WERI-Rb-1 (cell line): ENCODE measurements at regions not wholly inside any gene's neighbourhood (a gene's known extent, or its start where the extent isn't known, plus 50 kb on each side); places are given as distances from the start of the nearest gene placed in this dataset.

Experiments
- DNase-seq: peaks from one replicate; pipeline ENCODE4 v3.0.0-alpha.2; 2020
- H3K27ac ChIP-seq: fragments of 250-450 bp; sonication (Bioruptor Pico); 2 replicates; pipeline ENCODE4 v1.5.1; 2020; ENCODE audit warnings: mild to moderate bottlenecking, moderate library complexity
- H3K27me3 ChIP-seq: fragments of 250-450 bp; sonication (Bioruptor Pico); 2 replicates; pipeline ENCODE4 v1.5.1; 2021; ENCODE audit warnings: mild to moderate bottlenecking, low read depth, moderate library complexity; ENCODE audit not compliant: insufficient read depth, severe bottlenecking
- H3K36me3 ChIP-seq: fragments of 250-450 bp; sonication (Bioruptor Pico); 2 replicates; pipeline ENCODE4 v1.5.1; 2020; ENCODE audit warnings: mild to moderate bottlenecking, moderate library complexity
- H3K4me3 ChIP-seq: 2 replicates; pipeline ENCODE4 v1.5.1; 2011; ENCODE audit warnings: low read depth, mild to moderate bottlenecking, control low read depth, low read length
- H3K9me3 ChIP-seq: fragments of 250-450 bp; sonication (Bioruptor Pico); 2 replicates; pipeline ENCODE4 v1.5.1; 2021; ENCODE audit warnings: mild to moderate bottlenecking, moderate library complexity; ENCODE audit not compliant: severe bottlenecking
- TF ChIP-seq, protein P1 (sequence below): IDR thresholded peaks from 2 replicates; pipeline ENCODE4 v1.5.1; 2011; ENCODE audit warnings: low read depth, mild to moderate bottlenecking, control low read depth, inconsistent platforms, low read length

DNA sequence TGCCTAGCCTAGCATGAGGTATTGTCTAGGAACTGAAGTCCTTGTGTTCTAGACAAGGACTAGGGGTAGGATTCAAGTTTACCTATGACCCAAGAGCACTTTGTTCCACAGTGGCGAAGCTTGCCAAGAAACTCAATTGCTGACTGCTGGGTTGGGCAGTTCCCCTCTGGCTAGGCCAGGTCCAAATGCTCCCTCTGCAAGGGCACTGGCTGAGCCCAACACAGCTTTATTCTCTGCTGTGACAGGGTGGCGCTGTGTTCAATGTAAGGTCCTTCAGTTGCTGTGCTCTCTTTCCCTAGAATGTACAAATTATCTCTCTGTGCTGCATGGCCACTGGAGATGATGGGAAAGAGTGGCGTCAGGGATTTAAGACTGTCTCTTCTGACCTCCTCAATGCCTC is 950.8 kb downstream of the HACE1 start:
- TF ChIP-seq, protein P1, sequence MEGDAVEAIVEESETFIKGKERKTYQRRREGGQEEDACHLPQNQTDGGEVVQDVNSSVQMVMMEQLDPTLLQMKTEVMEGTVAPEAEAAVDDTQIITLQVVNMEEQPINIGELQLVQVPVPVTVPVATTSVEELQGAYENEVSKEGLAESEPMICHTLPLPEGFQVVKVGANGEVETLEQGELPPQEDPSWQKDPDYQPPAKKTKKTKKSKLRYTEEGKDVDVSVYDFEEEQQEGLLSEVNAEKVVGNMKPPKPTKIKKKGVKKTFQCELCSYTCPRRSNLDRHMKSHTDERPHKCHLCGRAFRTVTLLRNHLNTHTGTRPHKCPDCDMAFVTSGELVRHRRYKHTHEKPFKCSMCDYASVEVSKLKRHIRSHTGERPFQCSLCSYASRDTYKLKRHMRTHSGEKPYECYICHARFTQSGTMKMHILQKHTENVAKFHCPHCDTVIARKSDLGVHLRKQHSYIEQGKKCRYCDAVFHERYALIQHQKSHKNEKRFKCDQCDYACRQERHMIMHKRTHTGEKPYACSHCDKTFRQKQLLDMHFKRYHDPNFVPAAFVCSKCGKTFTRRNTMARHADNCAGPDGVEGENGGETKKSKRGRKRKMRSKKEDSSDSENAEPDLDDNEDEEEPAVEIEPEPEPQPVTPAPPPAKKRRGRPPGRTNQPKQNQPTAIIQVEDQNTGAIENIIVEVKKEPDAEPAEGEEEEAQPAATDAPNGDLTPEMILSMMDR, result no peak
- H3K9me3 ChIP-seq, result no peaks in the 10 kb centered on the region
- DNase-seq, result no peak
- no peak overlapping the region for H3K4me3 ChIP-seq
- no peaks in the 10 kb centered on the region for H3K27me3 ChIP-seq
- no peak overlapping the region for H3K27ac ChIP-seq
- H3K36me3 ChIP-seq, result no peaks in the 10 kb centered on the region

DNA sequence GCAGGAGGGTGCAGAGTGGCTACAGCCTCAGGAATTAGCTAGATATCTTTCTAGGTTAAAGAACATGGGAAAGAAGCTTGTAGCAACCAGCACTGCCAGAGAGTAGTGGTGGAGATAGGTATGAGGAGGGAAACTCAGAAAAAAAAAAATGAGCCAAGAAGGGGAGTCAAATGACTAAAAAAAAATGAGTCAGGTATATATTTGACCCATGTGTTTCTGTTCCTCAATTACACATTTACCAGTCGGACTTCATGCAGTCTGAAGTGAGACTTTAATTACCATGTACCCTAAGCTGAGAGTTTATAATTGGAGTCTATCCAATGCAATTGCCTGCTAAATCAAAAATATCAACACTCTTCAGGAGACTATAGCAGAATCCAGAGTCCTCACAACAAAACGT is 964.6 kb downstream of the HACE1 start:
- TF ChIP-seq, protein P1, result no peak
- no peak overlapping the region for H3K27ac ChIP-seq
- H3K4me3 ChIP-seq, result no peak overlapping the region
- H3K36me3 ChIP-seq, result no peaks in the 10 kb centered on the region
- H3K9me3 ChIP-seq, result no peaks in the 10 kb centered on the region
- DNase-seq, result no peak
- H3K27me3 ChIP-seq, result no peaks in the 10 kb centered on the region

DNA sequence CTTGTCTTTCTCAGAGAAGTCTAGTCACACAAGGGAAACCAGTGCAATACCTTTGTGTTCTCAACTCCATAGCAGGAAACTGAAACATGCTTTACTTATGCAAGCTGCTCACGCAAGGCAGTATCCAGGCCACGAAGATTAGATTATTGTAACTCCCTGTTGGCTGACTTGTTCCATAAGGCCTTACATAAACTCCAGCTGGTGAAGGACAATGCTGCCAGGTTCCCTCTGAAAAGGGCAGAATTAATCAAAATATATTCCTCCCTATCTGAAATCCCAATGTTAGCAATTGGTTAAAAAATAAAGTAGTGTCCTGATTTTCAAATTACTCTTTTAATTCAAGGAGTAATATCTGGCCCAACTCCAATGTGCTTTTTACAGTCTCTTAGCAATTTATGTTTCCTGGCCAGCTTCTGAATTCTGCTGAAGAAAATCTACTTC is 966.6 kb downstream of the HACE1 start:
- Histone ChIP-seq H3K27me3 (no peaks in the 10 kb centered on the region), H3K27ac (no peak overlapping the region), H3K9me3 (no peaks in the 10 kb centered on the region), H3K36me3 (no peaks in the 10 kb centered on the region), H3K4me3 (no peak overlapping the region)
- no peak for DNase-seq
- TF ChIP-seq, protein P1, result no peak

DNA sequence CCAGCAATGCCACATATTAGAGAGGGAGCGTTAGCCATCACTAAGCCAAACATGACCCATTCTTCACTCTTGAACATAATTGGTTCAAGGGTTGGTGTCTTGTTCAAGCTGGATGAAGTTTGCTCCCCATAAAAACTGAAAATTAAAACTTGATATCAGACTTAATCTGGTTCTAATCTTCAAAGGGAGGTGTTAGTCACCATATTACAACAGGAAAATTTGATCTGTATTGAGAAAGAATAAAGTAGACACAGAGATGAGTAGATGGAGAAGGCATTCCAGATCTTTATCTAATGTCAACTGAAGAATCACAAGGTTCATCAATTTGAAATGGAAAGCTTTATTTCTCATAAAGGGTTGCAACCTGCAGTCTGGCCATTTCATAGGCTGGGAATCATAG is 972.8 kb downstream of the HACE1 start:
- DNase-seq, result no peak
- H3K27ac ChIP-seq, result no peak overlapping the region
- TF ChIP-seq, protein P1, result no peak
- H3K9me3 ChIP-seq, result no peaks in the 10 kb centered on the region
- no peak overlapping the region for H3K4me3 ChIP-seq
- no peaks in the 10 kb centered on the region for H3K27me3 ChIP-seq
- H3K36me3 ChIP-seq, result no peaks in the 10 kb centered on the region

DNA sequence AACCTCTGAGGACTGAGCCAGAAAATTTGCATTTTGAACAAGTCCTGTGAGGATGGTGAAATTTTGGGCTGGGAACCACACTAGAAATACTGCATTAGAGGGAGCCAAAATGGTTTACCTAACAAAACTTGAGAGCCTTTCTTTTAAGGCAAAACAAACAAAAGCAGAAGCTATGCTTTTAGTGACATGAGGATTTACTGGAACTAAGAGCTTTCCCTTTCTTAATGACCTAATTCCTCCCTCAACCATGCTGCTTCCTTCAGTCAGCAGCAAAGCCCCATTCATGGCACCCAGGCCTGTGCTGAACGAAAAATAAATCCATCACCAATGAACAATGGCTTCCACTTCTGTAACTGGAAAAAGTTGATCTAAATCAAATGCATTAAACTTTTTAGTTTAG is 974.3 kb downstream of the HACE1 start:
- no peak for DNase-seq
- no peaks in the 10 kb centered on the region for H3K9me3 ChIP-seq
- H3K4me3 ChIP-seq, result no peak overlapping the region
- TF ChIP-seq, protein P1, result no peak
- no peaks in the 10 kb centered on the region for H3K36me3 ChIP-seq
- no peaks in the 10 kb centered on the region for H3K27me3 ChIP-seq
- no peak overlapping the region for H3K27ac ChIP-seq

DNA sequence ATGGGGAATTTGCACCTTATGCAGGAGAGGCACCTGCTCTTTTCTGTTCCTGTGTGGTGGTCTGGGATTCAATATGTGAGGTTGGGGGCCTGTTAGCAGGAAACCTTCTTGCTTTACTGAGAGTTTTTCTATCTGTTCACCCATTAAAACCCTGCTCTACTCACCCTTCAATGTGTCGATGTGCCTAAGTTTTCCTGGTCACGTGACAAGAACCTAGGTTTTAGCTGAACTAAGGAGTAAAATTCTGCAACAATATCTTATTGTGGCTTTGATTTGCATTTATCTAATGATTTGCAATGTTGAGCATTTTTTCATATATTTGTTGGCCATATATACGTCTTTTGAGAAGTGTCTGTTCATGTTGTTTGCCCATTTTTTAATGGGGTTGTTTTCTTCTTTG is 979.9 kb downstream of the HACE1 start:
- no peak for DNase-seq
- Histone ChIP-seq H3K36me3 (no peaks in the 10 kb centered on the region), H3K9me3 (no peaks in the 10 kb centered on the region), H3K27ac (no peak overlapping the region), H3K27me3 (no peaks in the 10 kb centered on the region), H3K4me3 (no peak overlapping the region)
- TF ChIP-seq, protein P1, result no peak
